Adrenal gland (tissue), 9 donors: ENCODE measurements at regions not wholly inside any gene's neighbourhood (a gene's known extent, or its start where the extent isn't known, plus 50 kb on each side); places are given as distances from the start of the nearest gene placed in this dataset.

Source experiments
- DNase-seq, 7 donors: peaks; one replicate each; pipeline ENCODE4 v3.0.0-alpha.2; 2019 to 2020
- H3K27ac ChIP-seq, 5 donors: fragments of 200-600 bp; sonication (generic) in 4 of 5; 1 replicate in 3 of 5; 2 replicates in 2 of 5; pipeline versions ENCODE4 v1.5.1 to v1.8.0; 2016 to 2020; ENCODE audit warnings: mild to moderate bottlenecking in 1 of 5
- H3K27me3 ChIP-seq: fragments of 200-600 bp; 2 replicates; pipeline ENCODE4 v1.8.0; 2021
- H3K36me3 ChIP-seq, 2 donors: fragments of 200-600 bp; replicated peaks in 1 of 2; 1 replicate in 1 of 2; 2 replicates in 1 of 2; pipeline versions ENCODE4 v1.5.1 to v1.8.0; 2018 to 2022
- H3K4me1 ChIP-seq, 2 donors: fragments of 200-600 bp; replicated peaks in 1 of 2; 1 replicate in 1 of 2; 2 replicates in 1 of 2; pipeline versions ENCODE4 v1.5.1 to v1.8.0; 2018 to 2021
- H3K4me3 ChIP-seq, 4 donors: fragments of 200-600 bp; sonication (generic) in 3 of 4; one replicate each; pipeline ENCODE4 v1.5.1; 2016 to 2018
- H3K9me3 ChIP-seq, 3 donors: fragments of 200-600 bp; sonication (generic) in 1 of 3; replicated peaks in 1 of 3; 1 replicate in 2 of 3; 2 replicates in 1 of 3; pipeline versions ENCODE4 v1.5.1 to v1.8.0; 2016 to 2021
- POLR2A ChIP-seq, 2 donors: fragments of 450-650 bp; IDR thresholded peaks; one replicate each; pipeline ENCODE4 v1.6.1; 2017; ENCODE audit warnings: antibody characterized with exemption in 2 of 2, mild to moderate bottlenecking in 2 of 2, moderate library complexity in 1 of 2
- WGBS, 4 donors: extraction: QIAGEN DNeasy Blood & Tissue Kit in 2 of 4; methylation state at CpG; one replicate each; pipeline versions ENCODE4 v1.1.5 to v1.1.7; 2013 to 2017; 5-methylcytosine and 5-hydroxymethylcytosine counted together
- intact Hi-C, 2 donors: fragments of 100-400 bp; cut with DNase I; formaldehyde crosslinking; loops; one replicate each; pipeline versions ENCODE4 v1.14.1 to v1.15.0; 2022 to 2023
- TF ChIP-seq, protein P1 (sequence below), 6 experiments: fragments of 450-650 bp in 4 of 6; fragments of 200-600 bp in 2 of 6; sonication (generic) in 1 of 6; IDR thresholded peaks; 1 replicate in 5 of 6; 2 replicates in 1 of 6; pipeline versions ENCODE4 v1.5.1 to v1.8.0; 2016 to 2021; ENCODE audit warnings: antibody characterized with exemption in 6 of 6, mild to moderate bottlenecking in 2 of 6, moderate library complexity in 1 of 6
- donor health status: healthy with polysubstance abuse.
- donor health status: Bipolar disorder and iron deficiency.
- donor health status: DM: yes; HTN: yes; CAD: no.
- donor health status: DM: no; HTN: no; CAD: no.
- donor health status: DM: no; HTN: no; CAD: no.

DNA sequence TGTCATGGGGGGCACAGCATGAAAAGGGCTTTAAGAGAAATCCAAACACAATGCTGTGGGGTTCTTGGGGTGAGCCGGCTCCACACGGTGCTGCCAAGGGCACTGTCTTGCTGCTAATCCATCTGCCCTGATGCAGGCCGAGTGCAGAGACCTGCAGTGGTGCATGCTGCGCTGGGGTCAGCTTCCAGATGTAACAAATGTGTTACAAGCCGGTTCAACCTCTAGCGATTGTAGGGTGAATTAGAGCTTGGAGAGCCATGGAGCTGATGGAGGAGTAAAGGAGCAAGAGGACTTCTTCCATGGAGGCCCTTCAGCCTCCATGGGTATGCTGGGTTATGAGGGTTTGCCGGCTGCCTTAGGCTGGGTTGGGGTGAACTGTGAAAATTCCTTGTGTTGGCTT is 402.3 kb downstream of the TYW1 start:
- H3K27me3 ChIP-seq, result no peaks in the 10 kb centered on the region
- no peaks in the 10 kb centered on the region for H3K36me3 ChIP-seq
- TF ChIP-seq POLR2A (IDR thresholded peaks at IDR 0.05), result no peak
- TF ChIP-seq, protein P1, sequence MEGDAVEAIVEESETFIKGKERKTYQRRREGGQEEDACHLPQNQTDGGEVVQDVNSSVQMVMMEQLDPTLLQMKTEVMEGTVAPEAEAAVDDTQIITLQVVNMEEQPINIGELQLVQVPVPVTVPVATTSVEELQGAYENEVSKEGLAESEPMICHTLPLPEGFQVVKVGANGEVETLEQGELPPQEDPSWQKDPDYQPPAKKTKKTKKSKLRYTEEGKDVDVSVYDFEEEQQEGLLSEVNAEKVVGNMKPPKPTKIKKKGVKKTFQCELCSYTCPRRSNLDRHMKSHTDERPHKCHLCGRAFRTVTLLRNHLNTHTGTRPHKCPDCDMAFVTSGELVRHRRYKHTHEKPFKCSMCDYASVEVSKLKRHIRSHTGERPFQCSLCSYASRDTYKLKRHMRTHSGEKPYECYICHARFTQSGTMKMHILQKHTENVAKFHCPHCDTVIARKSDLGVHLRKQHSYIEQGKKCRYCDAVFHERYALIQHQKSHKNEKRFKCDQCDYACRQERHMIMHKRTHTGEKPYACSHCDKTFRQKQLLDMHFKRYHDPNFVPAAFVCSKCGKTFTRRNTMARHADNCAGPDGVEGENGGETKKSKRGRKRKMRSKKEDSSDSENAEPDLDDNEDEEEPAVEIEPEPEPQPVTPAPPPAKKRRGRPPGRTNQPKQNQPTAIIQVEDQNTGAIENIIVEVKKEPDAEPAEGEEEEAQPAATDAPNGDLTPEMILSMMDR (IDR thresholded peaks at IDR 0.05), result no peak
- intact Hi-C loops, result no loop called here
- no peak for DNase-seq
- H3K4me1 ChIP-seq, result no peaks in the 10 kb centered on the region
- WGBS, 4 donors, result 53 to 81% (median 72%) methylated on average over 6 to 7 of the region's 7 CpGs
- no peaks in the 10 kb centered on the region for H3K9me3 ChIP-seq
- no peak overlapping the region for H3K4me3 ChIP-seq
- H3K27ac ChIP-seq, result no peak overlapping the region

DNA sequence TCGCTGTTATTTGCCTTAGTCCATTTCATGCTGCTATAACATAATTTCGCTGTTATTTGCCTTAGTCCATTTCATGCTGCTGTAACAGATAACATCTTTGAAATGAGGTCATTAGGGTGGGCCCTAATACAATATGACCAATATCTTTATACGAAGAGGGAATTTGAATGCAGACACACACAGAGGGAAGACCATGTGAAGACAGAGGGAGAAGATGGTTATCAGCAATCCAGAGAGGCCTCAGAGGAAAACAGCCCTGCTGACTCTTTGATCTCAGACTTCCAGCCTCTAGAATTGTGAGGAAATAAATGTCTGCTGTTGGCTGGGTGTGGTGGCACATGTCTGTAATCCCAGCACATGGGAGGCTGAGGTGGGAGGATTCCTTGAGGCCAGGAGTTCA is 404.9 kb downstream of the TYW1 start:
- intact Hi-C loops, result no loop called here
- 79 to 84% (median 83%) methylated on average over 3 of the region's 3 CpGs for WGBS, 4 donors
- TF ChIP-seq, protein P1 (IDR thresholded peaks at IDR 0.05), result no peak
- TF ChIP-seq POLR2A (IDR thresholded peaks at IDR 0.05), result no peak

DNA sequence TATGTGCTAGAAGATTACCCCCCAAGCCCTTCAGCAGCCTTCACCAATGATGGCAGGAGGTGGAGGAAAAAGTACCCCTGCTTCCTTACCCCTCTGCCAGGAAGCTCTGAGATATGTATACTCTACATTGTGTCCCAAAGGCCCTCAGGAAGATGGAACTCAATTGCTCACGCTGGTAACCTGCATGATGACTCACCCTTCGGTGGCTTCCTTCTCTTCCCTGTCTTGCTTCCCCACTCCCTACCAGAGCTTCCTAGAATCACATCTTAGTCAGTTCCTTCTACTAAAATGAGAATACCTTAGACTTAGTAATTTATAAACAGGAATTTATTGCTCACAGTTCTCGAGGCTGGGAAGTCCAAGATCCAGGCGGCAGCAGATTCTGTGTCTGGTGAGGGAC is 405.6 kb downstream of the TYW1 start:
- no peak for TF ChIP-seq POLR2A (IDR thresholded peaks at IDR 0.05)
- TF ChIP-seq, protein P1 (IDR thresholded peaks at IDR 0.05), result no peak
- H3K4me3 ChIP-seq, result no peak overlapping the region
- H3K9me3 ChIP-seq, result no peaks in the 10 kb centered on the region
- H3K4me1 ChIP-seq, result no peaks in the 10 kb centered on the region
- intact Hi-C loops, result no loop called here
- WGBS, 4 donors, result 90 to 94% (median 92%) methylated on average over 4 of the region's 4 CpGs
- no peak overlapping the region for H3K27ac ChIP-seq
- no peaks in the 10 kb centered on the region for H3K36me3 ChIP-seq
- no peak for DNase-seq
- H3K27me3 ChIP-seq, result no peaks in the 10 kb centered on the region

More for the DNA sequence above, 404.9 kb downstream of the TYW1 start:
- Histone ChIP-seq H3K27ac (no peak overlapping the region), H3K4me3 (no peak overlapping the region), H3K36me3 (no peaks in the 10 kb centered on the region), H3K4me1 (no peaks in the 10 kb centered on the region), H3K27me3 (no peaks in the 10 kb centered on the region), H3K9me3 (no peaks in the 10 kb centered on the region)
- DNase-seq, result no peak

DNA sequence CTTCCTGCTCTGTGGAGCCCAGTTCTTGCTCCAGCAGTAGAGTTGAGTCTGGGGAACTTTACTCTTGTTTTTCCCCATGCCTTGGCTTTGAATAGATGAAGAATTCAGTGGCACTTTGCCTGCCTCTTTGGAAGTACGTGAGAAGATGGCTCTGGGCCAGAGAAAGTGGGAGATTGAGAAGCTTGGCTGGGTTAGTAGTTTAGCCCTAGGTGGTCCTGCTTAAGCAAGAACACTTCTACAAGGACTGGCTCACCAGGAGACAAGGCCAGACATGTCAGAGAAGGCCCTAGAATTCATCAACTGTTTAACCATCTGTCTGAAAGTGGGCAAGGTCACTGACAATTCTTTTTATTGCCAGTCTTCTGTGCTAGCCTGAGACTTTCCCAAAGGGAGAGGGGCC is 410.3 kb downstream of the TYW1 start:
- Histone ChIP-seq H3K36me3 (no peaks in the 10 kb centered on the region), H3K4me1 (no peaks in the 10 kb centered on the region), H3K27me3 (no peaks in the 10 kb centered on the region), H3K4me3 (no peak overlapping the region), H3K9me3 (no peaks in the 10 kb centered on the region), H3K27ac (no peak overlapping the region)
- no peak for DNase-seq
- WGBS, 4 donors, result 21 to 42% (median 33%) methylated on average over 1 of the region's 1 CpG
- intact Hi-C loops, result no loop called here
- TF ChIP-seq, protein P1 (IDR thresholded peaks at IDR 0.05), result no peak
- TF ChIP-seq POLR2A (IDR thresholded peaks at IDR 0.05), result no peak
